NCI-H2227 treated with DMSO at 0.1 percent for 48 hours (cell line): ENCODE measurements at regions not wholly inside any gene's neighbourhood (a gene's known extent, or its start where the extent isn't known, plus 50 kb on each side); places are given as distances from the start of the nearest gene placed in this dataset.
A peak's percentile ranks its signal among the peaks of the same experiment; 100 is the strongest.
"Not testable (repeated sequence)": the region's sequence is repeated elsewhere in the genome, so short reads cannot be mapped to it uniquely, and the experiment has no call there.

Source experiments
- DNase-seq: peaks from one replicate; lab custom pipeline; 2025; lab: John Stamatoyannopoulos, UW

DNA sequence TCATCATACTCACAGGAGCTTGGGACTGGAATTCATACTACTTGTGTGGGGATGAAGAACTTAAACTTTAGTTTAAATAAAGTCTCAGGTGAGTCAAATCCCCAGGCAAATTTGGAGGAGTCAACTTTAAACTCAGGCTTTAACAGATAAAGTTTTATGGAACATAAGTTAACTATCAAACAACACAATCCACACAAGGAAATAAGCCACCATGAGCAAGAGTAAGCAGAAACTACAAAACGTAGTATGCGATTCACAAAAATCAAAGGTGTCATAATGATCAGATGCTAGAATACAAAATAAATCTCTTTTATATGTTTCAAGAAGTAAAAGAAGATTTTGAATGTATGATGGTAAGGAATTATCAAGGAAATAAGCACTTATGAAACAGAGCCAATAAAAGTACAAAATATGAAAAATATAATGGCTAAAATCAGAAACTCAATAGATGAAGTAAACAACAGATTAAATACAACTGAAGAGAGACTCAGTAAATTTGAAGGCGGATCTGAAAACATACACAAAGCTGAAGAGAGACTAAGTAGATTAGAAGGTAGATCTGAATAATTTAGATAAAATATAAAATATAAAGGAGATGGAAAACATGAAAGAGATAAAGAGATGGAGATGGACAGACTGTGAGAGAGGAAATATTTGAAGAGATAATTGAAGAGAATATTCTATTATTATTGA is 97.5 kb upstream of the TWIST2 start:
- DNase-seq = no peak

DNA sequence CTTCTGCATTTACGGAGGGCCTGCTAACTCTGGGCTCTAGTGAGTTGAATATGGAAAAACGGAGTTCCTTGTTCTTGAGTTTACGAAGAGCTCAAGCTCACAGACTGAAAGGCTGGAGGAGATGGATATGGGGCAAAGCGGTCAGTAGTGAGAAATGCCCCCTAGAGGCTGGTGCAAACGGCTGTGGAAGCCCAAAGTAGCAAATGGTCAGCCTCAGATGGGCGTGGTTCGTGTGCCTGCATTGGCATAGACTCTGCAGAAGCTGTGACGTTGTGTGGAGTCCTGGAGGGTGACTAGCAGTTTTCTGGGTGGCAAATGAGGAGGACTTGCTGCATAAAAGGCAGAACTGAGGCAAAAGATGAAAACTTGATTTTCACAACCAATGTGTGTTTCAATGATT is 93.6 kb upstream of the TWIST2 start:
- no peak for DNase-seq

DNA sequence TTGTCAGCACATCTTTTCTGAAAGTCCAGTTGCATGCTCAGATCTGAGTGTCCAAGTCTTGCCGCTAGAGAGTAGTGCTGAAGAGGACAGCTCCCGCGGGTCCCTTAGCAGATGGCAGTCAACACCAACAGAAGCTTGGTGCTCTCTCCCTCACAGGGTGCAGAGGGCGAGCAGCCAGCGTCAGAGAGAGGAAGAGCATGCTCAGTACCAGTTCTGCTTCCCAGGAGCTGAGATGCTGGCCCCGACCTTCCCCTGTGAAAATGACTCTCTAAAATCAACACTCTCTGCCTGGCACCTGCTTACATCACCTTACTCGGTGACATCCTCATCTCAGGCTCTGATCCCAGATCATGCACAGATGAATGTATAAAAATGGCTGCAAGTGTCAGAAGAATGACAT is 86.0 kb upstream of the TWIST2 start:
- DNase-seq = no peak

DNA sequence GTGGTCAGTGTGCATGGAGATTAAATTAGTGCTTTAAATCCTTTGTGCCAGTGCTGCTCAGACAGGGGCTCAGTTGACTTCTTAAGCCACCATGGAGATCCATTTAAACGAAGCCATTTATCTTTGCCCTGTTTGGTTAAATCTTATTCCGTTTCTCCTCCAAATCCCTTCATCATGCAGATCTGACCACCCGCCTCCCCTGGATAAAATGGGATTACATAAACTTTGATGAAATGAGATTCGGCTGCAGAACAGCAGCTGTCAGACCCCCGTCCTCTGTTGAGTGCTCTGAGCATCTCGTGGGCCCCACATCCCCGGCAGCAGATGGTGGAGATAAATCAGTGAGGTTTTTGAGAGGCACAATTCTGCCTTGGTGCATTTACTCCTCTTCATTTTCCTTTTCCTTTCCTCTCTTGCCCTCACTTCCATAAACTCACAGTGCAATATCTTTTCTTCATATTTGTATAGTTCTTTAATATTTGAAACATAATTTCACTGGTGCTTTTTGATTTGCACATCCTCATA is 84.4 kb upstream of the TWIST2 start:
- no peak for DNase-seq

DNA sequence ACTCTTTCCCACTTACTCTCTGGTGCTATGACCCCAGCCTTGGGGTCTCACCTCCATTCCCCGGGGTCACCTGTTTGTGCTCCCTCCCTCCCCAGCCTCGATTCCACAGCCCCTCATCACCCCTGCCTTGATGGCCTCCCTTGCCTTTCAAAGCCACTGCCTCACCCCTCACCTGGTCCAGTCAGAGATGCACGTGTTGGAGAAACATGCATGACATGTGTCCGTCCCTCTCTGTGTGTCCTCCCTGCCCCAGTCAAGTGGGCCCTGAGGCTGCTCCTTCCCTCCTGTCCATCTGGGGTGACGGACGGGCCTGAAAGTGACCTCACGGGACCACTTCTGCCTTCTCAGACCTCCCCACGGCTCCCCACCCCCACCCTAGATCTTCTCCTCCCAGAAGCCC is 82.3 kb upstream of the TWIST2 start:
- DNase-seq = no peak

DNA sequence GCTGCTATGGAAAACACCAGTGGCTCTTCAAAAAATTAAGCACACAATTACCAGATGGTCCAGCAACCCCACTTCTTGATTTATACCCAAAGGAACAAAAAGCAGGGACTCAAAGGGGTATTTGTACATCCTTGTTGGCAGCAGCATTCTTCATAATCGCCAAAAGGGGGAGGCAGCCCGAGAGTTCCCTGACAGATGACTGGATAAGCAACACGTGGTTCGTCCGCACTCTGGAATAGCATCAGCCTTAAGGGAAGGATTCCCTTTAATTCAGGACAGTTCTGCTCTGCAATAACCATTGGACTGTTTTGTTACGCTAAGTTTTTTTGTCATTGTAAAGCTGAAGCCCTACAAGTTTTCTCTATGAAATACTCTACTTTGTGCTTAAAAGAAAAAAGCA is 76.7 kb upstream of the TWIST2 start:
- no peak for DNase-seq

DNA sequence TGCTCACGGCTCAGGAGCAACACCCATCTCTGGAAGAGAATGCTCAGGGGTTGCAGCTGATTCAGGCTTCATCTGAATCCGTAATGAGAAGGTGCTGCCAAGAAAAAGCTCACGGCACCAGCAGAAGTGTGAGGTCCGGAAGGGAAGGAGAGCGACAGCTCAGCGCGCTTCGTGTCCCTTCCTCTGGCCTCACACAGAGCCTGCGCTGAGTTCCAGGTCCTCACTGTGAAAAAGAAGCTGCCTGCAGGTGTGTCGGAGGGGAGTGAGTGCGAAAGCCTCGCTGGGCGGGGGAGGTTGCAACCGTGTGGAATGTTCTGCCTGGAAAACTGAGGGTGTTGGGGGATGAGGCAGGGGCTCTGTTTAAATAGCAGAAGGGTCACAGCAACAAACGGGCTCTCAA is 76.2 kb upstream of the TWIST2 start:
- DNase-seq = no peak

DNA sequence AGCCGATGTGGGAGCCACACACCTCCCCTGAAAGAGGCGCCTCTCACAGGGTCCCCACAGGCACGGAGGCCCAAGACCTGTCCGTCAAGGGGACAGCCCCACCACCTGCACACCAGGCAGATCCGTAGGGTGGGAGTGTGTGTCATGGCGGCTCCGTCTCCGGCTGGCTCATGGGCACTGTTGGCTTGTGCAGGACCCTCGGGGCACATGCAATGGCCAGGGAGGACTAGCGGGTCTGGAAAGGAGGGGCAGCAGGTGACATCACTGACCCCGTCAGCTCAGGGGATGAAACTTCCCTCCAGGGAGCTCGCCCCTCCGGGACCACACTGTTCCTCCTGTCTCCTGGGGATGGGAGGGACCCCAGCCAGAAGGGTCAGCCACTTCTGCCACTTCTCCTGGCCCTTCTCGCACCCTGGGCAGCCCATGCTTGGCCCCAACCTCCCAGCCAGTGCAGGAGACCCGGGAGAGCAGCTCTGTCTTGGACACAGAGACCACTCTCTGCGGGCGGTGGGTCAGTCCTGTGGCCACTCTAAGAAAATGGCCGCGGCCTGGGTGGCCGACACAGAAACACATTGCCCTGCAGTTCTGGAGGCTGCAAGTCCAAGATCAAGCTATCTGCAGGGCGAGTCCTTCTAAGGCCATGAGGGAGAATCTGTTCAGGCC is 75.1 kb upstream of the TWIST2 start:
- no peak for DNase-seq

DNA sequence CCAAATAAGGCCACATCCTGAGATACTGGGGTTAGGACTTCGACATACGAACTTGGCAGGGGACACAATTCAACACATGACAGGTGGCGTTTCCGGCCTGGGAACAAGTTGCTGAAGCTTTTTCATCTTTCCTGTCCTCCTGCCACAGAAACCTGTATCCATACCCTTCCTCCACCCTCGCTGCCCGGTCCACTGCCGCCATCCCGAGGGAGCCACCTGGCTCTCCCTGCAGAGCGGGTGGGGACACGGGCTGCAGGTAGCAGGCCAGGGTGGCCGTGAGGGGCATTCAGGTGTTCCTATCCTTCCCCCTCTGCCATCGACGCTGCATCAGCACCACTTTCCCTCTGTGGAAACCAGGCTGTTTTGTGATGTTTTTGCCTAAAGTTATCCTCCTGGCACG is 74.4 kb upstream of the TWIST2 start:
- DNase-seq = no peak

DNA sequence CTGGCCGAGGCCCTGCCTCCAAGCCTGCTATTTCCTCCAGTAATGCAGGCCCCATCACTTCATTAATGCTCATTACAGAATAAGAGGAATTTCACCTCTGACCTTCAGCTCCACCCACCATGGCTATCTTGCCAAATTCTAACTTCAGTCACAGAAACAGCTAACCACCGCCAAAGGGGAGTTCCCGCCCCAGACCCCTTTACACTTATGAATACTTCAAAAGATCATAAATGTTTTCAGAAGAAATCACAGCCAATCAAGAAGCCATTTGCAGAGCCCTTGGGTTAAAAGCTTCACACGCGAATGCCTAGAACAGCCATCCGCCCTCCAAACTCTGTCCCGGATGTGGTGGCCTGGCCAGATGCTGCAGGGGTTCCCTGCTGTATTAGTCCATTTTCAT is 73.8 kb upstream of the TWIST2 start:
- no peak for DNase-seq

DNA sequence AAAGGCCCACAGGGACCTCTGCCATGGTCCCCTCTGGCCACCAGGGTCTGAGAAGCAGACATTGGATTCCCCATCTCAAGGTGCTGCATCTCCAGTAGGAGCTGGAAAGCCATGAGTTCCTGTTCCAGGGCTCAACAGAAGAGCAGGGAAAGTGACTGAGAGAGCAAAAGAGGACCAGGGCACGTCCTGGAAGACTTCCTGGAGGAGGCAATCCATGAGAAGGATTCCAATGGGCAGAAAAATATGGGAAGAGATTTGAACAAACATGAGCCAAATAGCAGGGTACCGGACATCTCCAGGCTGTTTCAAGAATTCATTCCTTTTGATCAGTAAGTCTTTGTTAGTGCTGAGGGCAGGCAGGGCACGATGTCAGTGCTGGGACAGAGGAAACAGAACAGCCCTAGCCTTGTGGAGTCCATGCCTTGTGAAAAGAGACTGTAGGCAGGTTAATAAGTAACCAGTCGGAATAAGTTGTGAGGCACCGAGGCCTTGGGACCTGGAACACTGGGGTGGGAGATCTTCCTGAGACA is 72.8 kb upstream of the TWIST2 start:
- no peak for DNase-seq

DNA sequence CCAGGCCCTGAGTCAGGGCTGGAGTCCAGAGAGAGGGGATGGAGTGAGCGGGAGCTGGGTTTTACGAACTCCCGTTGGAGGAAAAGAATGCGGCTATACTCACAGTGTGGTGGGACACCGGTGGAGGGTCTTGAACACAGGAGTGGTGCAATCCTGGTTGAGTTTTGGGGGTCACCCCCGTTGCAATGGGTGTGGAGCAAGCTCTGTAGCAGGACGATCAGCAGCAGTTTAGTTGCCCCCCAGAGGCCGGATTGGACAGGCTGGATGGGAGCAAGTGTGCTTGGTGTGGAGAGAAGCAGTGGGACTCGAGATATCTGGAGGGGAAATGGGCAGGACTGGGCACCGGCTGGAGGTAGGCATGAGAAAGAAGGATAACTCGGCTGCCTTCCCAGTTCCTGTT is 72.3 kb upstream of the TWIST2 start:
- DNase-seq = no peak

DNA sequence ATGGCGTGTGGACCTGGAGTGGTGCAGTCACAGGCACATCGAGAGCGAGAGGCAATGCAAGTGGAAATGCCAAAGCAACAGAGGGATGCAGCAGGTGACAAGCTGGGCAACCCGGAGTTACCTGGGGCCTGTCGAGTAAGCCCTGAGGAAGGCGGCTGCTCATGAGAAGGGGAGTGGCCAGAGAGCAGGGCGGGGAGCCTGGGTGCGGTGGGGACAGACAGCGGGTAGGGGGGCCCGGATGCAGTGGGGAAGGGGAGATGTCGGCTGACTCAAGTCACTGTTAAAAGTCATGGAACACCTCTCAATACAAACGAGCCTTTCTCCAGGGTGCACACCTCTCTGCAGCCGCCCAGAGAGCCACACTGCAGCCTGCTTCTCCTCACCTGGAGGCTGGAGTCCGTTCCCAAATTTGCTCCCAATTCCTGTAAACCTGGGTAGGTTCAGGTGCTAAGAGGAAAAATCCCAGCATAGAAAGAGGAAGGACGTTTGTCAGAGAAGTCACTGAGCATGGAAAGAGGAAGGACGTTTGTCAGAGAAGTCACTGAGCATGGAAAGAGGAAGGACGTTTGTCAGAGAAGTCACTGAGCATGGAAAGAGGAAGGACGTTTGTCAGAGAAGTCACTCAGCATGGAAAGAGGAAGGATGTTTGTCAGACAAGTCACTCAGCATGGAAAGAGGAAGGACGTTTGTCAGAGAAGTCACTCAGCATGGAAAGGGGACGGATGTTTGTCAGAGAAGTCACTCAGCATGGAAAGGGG is 71.7 kb upstream of the TWIST2 start:
- DNase-seq = no peak

DNA sequence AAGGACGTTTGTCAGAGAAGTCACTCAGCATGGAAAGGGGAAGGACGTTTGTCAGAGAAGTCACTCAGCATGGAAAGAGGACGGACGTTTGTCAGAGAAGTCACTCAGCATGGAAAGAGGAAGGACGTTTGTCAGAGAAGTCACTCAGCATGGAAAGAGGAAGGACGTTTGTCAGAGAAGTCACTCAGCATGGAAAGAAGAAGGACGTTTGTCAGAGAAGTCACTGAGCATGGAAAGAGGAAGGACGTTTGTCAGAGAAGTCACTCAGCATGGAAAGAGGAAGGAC is 71.2 kb upstream of the TWIST2 start:
- DNase-seq = not testable (repeated sequence)

DNA sequence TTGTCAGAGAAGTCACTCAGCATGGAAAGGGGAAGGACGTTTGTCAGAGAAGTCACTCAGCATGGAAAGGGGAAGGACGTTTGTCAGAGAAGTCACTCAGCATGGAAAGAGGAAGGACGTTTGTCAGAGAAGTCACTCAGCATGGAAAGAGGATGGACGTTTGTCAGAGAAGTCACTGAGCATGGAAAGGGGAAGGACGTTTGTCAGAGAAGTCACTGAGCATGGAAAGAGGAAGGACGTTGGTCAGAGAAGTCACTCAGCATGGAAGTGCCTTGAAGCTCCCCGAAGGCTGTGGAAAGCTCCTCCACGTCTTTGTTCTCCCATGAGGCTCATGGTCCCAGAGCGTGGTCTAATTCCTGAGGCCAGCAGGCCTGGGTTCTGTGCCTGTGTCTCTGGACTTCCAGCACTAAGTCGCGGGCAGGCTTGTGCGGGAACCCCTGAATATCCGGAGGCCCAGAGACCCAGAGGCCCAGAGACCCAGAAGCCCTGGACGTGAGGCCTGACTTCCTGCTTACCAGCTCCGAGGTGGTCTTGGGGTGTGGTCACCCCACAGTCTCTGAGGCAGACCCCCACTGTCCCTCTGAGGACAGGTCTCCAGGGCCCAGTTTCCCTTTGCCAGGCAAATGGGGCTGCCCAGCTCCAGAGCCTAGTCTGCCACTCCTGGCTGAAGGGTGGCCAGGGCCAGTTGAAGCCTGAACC is 70.4 kb upstream of the TWIST2 start:
- DNase-seq = no peak

DNA sequence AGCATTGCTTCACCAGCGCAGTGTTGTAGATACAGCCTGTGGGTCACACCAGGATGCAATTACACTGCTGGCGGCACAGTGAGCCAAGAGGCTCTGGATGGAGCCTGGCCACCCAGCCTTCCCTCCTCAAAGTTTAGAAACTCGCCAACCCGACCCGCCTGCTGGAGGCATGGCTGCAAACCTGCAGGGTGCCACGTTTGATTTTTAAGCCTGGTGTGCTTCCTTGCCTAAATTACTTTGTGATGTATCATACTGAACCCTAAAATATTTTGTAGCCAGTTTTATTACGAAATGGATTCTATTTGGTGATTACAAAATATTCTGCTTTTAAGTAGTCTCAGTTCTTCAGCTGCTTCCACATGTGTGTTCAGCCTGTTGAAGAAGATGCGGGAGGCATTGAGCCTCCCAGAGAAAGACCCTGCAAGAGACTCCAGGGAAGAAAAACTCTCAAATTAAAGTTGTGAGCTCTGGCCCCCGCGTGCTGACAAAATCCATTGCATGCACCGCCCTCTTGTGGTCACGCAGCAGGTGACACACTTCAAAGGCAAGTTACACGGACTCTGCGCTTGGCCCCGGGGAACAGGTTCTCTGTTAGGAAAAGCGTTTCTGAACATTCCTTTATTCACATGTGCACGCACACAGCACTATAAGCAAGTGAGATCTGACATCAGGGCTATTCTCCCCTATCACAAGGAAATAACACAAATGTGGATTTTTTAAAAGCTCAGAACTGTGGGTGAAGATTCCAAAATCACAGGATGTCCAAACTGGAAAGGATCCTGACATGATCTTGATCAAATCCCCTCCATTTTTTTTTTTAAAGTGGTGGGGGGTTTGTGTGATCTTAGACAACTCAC is 63.0 kb upstream of the TWIST2 start:
- DNase-seq = peak; percentile 28

DNA sequence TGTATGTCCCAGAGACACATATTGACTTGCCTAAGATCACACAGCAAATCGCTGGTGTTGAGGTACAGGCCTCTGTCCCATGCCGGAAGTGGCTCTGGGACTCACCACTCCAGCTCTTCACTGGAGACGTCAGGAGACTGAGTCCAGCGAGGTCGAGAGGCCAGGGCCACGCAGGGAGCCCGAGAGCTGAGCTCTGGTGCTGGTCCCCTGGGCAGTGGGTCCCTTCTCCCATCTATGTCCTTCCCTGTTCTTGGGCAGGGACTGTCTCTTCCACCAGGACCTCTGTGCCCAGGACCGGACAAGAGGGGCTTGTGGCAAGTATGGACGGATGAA is 62.4 kb upstream of the TWIST2 start:
- no peak for DNase-seq

DNA sequence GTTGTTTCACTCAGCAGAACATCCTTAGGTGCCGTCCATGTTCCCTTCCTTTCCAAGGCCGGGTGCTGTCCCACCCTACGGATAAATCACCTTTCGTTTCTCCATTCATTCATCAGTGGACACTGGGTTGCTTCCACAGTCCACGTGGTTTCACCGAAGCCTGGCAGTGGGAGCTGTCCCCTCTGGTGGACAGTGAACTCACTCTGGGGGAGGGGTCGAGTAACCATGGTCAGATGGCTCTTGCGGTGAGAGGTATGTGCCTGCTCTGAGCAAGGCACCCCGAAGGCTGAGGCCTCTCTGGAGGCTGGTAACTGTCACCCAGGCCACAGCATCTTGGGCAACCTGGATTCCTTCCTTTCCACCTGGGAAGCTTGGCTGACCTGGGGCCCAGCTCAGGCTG is 61.5 kb upstream of the TWIST2 start:
- no peak for DNase-seq

DNA sequence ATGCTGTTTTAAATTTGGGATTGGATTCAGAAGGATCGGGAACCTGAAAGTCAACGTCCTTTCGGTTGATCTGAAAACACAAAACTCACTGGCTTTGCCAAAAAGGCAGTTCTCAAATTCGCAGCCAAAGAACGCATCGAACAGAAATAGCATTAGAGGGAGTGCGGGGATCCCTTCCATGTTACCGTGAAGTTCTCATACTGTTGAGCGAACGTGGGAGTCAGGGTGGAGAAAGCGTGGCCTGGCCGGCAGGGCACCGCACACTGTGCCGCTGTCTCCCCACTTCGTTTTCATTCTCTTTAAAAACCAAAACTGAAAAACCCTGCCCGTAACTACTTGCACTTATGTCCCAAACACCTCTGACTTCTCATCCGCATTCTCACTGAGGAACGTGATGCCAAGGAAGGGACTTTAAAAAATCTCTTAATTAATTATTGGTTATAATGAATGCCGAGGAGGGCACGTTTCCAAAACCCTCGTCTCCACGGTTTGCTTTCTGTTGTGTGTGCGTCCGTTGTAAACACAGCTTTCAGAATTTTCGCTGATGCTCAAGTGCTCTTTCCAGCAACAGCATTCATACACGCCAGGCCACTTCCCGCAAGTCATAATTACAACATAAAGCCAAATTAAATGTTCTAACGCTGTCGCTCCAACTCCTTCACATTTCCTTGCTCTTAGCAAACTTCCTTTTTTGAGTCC is 60.9 kb upstream of the TWIST2 start:
- no peak for DNase-seq

DNA sequence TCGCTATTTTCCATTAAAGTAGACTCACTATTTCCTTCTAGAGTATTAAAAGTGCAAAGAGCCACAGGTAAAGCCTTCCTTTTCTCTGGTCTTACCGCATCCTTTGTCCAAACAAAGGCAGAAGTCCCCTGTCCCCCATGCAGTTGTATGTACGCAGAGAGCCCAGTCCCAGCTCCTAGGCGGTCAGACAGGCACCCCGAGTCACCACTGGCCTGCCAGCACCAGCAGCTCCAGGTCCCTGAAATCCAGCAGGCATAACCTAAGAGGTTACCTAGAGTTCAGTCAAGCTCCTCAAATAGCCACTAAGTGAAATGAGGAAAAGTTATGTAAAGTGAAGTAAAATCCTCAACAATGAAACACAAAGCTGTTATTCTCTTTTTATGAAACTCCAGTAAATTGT is 60.4 kb upstream of the TWIST2 start:
- no peak for DNase-seq

DNA sequence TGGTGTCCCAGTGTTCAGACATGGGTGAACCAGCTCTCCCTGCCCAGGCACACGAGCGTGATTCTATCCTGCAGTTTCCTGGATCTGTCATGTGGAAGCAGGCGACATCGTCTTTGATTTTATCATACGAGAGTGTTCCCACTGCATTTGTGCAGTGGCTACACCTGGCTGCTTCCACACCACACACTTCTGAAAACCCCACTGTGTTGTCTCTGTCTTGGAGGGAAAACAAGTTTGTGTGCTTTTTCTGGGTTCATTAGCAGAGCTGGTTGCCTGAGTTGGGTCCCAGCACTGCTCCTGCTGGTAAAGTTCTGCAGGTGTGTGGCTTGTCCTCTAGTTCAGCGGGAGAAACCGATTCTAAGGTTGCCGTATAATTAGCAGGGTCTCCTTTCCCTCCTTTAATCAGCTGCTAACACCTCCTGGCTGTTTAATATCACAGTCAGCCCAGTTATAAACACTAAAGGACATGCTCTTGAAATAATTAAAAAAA is 58.5 kb upstream of the TWIST2 start:
- DNase-seq = no peak
